ENCODE measurements at regions not wholly inside any gene's neighbourhood (a gene's known extent, or its start where the extent isn't known, plus 50 kb on each side); places are given as distances from the start of the nearest gene placed in this dataset.
"Not testable (repeated sequence)": the region's sequence is repeated elsewhere in the genome, so short reads cannot be mapped to it uniquely, and the experiment has no call there.

DNA sequence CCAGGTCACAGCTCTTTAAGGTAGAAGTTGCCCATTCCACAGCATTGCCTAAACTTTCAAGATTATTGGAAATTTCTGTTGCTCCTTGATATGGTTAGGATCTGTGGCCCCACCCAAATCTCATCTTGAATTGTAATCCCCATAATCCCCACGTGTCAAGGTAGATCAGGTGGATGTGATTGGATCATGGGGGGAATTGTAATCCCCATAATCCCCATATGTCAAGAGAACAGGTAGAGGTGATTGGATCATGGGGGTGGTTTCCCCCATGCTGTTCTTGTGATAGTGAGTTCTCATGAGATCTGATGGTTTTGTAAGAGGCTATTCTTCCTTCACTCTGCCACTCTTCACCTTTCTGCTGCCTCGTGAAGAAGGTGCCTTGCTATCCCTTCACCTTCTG is 327.4 kb upstream of the MAP3K7 start:
- no peak for DNase-seq (ENCODE audit: low spot score)

- no peak for DNase-seq (ENCODE audit: low spot score)
Observed at GRCh38 chr6:90913266-90913960, 326.5 kb upstream of the MAP3K7 start.

- no peak for DNase-seq (ENCODE audit: low spot score)
Observed at GRCh38 chr6:90911642-90912041, 324.8 kb upstream of the MAP3K7 start.

DNA sequence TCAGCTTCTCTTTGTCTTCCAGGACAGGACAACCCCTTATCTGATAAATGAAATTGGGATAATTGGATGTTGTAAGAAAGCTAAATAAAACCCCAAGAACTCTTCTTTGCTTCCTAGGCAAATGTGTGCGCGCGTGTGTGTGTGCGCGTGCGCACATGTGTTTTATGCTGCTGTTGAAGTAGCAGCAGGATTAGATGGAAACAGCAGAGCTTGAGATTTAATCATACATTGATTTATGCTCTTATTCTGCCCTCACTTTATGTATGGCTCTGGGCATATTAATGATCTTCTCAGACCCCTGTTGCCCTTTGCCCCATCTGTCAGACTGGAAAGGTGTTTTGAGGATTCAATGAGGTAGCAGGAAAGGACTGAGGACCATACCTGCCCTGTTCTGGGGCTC is 324.0 kb upstream of the MAP3K7 start:
- DNase-seq (ENCODE audit: low spot score), result no peak

- DNase-seq (ENCODE audit: low spot score), result no peak
Observed at GRCh38 chr6:90907931-90908655, 321.2 kb upstream of the MAP3K7 start.

GRCh38 chr6:90905351-90905750 is 318.5 kb upstream of the MAP3K7 start:
- no peak for DNase-seq (ENCODE audit: low spot score)

- DNase-seq (ENCODE audit: low spot score), result no peak
Observed at GRCh38 chr6:90900034-90900433, 313.2 kb upstream of the MAP3K7 start.

- DNase-seq (ENCODE audit: low spot score), result no peak
Observed at GRCh38 chr6:90898763-90899162, 311.9 kb upstream of the MAP3K7 start.

- no peak for DNase-seq (ENCODE audit: low spot score)
Observed at GRCh38 chr6:90896075-90896547, 309.2 kb upstream of the MAP3K7 start.

DNA sequence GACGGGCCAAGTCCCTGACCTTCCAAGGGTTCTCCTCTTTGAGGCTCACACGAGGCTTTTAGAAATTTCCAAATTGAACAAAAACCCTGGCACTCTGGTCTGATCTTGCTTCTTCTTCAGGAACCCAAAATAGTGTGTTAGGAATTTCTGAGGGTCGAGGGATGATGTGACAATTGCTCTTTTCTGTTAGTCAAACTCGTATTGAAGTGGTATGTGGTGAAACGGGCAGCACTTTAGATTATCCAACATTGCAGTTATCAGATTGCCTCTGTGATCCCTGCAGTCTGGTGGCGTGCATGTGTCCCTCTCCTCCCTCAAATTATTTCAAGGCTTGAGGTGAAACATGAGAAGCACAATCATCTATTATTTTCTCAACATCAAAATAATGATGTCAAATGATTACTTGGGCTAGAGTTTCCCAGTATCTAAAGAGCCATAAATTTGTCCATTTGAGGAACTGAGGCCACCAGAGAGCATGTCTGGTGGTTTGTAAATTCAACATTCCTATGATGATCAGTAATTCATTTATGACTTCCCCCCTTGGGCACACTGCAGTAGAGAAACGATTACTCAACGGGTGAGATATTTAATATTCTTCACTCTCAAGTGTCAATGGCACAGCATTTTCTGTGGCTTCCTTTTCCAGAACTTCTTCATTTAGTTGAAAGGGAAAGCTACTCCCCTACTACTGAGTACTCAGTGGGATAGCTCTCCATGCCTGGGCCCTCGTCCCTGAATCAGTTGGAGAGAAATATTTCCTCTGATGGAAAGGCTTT is 308.6 kb upstream of the MAP3K7 start:
- DNase-seq (ENCODE audit: low spot score), result no peak

DNA sequence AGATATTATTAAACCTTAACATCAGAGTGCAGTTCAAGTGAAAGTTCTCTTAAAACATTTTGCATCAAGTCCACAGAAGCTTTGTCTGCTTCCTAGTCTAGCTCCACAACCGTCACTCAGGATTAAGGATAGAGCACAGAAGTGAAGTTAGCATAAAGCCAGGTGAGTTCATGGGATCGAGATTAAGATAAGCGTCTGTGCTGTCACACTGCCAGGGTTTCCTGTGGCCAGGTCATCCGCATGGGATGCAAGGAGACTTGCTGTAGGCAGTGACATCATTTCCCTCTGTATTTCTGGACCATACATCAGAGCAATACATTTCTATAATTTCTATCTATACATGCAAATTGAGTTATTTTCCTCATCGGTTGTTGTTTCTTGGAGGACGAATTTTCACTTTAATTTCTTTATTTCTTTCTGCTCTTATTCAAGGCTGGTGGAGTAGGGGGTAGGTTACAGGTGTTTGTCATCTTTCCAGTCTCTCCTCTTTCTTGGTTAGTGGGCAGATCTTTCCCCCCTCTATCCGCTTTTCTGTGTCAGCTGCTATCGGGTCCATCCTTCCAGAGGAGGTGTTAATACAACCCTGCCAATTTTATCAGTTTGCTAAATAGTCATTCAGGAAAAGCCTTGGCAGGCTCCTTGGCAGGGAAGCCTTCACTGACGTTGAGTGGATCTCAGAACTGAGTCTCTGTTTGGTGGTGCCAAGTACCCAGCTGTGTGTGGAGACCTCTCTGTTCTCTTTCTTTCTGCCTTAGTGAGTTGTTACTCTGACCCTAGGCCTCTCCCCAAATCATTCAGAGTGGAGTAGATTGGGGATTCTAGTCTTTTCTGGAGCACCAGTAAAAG is 307.6 kb upstream of the MAP3K7 start:
- DNase-seq (ENCODE audit: low spot score), result no peak

DNA sequence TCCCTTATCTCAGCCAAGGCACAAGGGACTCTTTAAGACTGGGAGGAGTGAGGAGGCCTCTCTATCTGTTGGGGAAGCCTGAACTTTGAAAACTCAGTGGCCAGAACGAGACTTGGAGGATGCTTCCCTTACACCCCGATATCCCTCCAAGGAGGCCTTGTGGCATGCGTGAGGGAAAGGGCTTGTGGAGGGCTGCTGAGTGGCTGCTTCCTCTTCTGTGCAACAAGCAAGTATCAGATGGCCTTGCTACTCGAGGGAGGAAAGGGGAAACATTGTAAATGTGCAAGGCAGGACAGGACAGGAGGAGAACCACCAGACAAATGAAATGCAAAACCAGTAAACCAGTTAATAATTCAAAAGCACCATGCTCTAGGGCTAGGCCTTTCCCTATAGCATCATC is 306.5 kb upstream of the MAP3K7 start:
- DNase-seq (ENCODE audit: low spot score), result no peak

GRCh38 chr6:90892271-90892670 is 305.4 kb upstream of the MAP3K7 start:
- no peak for DNase-seq (ENCODE audit: low spot score)

DNA sequence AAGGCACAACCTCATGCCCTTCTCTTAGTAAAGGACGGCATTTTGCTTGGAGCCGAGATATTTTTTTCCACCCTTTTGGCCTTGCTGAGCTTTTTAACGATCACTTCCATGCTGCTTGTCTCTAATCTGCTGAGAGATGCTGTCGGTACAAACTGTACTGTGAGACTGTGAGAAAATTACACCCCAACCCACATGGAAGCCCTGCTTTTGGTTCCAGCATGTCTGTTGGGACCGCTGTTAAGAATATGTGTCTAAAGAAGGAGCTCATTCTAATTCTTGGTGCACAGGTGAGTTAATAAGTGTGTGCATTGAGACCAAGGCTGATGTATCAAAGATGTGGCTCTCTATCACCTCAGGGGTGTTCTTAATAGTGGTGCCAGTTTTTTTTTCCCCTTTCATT is 304.5 kb upstream of the MAP3K7 start:
- no peak for DNase-seq (ENCODE audit: low spot score)

DNA sequence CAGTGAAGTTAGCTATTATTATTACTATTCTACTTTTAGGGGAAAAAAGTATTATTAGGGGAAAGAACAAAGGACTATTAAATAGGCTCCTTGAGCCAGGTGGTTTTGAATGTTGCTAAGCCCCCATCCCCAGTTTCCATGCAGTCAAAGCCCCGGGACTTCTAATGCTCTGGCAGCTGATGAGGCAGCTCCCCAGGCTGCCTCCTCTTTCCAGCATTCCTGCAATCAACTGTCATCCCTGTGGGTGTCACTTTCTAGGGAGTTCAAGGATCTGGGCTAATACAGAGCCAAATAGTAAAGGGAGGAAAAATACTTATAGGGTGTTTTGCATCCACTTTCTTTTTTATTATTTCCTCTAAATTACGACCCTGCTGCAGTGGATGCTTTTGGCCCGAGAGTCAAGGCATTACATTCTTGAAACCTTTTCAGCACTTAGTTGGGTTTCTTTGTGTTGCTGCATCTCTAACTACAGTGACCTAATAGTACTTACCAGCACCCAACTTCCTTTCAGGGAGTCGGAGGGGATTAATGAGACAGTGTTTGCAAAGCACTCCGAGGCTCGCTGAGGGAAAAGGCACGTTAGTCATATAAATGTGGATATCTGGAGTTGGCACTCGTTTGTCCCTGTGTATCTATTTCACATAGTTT is 303.9 kb upstream of the MAP3K7 start:
- DNase-seq (ENCODE audit: low spot score), result no peak

GRCh38 chr6:90887764-90888163 is 300.9 kb upstream of the MAP3K7 start:
- DNase-seq (ENCODE audit: low spot score), result no peak

- DNase-seq (ENCODE audit: low spot score), result no peak
Observed at GRCh38 chr6:90885611-90886056, 298.8 kb upstream of the MAP3K7 start.

- DNase-seq (ENCODE audit: low spot score), result not testable (repeated sequence)
Observed at GRCh38 chr6:90885137-90885536, 298.3 kb upstream of the MAP3K7 start.

- no peak for DNase-seq (ENCODE audit: low spot score)
Observed at GRCh38 chr6:90877616-90878015, 290.7 kb upstream of the MAP3K7 start.

DNA sequence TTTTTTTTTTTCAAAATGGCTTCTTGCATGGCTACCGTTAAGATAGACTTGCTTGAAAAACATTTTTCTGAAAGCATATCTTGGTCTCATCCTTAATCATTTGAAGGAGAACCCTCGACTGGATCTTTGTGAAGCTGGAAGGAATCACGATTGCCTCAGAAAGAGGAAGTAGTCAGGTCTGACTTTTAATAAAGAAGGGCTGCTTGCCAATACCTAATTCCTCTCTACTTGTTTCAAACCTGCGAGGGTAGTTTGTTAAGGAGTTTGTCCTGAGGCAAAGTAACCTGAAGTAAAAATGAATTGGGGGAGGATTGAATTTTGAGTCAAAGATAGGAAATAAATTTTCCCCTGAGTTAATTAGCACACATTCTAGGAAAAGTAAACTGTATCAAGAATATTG is 288.1 kb upstream of the MAP3K7 start:
- no peak for DNase-seq (ENCODE audit: low spot score)

DNA sequence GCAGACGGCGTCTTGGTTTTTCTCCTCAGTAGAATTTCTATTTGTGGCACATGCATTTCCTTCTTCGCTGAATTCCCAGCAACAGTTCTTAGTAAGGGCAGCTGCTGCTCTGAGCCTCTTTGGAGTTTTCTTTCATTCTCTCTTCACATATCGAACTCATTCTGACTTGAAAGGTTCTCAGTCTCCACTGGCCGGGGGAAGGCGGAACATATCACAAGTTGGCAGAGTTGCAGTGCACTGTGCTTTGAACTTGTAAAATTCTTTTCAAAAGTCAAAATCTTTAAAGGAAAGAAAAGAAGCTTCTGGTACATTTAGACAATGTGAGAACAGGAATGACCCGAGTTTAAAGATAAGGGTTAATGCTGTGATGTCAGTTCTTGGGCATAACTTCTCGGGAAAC is 286.1 kb upstream of the MAP3K7 start:
- no peak for DNase-seq (ENCODE audit: low spot score)

Data from ecto neural progenitor cell (in vitro differentiated cells).